GM19025 (cell line): ENCODE measurements at regions not wholly inside any gene's neighbourhood (a gene's known extent, or its start where the extent isn't known, plus 50 kb on each side); places are given as distances from the start of the nearest gene placed in this dataset.
A peak's percentile ranks its signal among the peaks of the same experiment; 100 is the strongest.
"Not testable (repeated sequence)": the region's sequence is repeated elsewhere in the genome, so short reads cannot be mapped to it uniquely, and the experiment has no call there.

Experiments used
- ATAC-seq: cut with Tn5 transposase; IDR thresholded peaks from one replicate; pipeline ENCODE4 v1.9.1; 2021; ENCODE audit warnings: mild to moderate bottlenecking, low read depth, moderate library complexity; ENCODE audit not compliant: unreplicated experiment

DNA sequence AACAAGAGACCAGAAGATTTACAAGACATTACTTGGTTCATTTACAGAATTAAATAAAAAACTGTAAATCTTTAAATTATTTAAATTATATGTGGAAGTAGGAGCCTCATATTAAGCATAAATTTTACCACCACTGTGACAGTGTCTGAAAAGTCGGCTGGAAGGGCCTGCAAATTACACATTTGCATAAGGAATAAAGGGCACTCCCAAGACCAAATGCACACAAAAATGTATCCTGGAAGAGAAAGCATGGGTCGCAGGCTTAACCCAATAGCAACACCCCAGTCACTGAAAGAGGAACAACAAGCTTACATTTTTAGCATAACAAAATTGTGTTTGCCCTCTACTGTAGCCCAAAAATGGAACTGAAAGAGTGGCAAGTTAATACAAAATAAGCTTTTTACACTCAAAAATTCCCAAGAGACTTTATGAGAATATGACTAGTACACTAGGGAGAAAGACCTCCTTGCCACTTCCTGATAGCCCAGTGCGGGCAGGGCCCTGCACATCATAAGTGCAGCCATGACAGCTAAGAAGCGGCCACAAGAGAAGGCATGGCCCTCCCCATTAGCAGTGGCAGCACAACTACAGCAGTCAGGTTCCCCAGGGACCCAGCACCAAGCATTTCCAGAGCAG, 482.0 kb downstream of the DTWD2 start:
- ATAC-seq: peak; percentile 96

DNA sequence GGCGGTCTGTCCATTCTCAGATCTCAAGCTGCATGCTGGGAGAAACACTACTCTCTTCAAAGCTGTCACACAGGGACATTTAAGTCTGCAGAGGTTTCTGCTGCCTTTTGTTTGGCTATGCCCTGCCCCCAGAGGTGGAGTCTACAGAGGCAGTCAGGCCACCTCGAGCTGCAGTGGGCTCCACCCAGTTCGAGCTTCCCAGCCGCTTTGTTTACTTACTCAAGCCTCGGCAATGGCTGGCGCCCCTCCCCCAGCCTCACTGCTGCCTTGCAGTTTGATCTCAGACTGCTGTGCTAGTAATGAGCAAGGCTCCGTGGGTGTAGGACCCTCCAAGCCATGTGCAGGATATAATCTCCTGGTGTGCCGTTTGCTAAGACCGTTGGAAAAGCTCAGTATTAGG, 486.1 kb downstream of the DTWD2 start:
- not testable (repeated sequence) for ATAC-seq

DNA sequence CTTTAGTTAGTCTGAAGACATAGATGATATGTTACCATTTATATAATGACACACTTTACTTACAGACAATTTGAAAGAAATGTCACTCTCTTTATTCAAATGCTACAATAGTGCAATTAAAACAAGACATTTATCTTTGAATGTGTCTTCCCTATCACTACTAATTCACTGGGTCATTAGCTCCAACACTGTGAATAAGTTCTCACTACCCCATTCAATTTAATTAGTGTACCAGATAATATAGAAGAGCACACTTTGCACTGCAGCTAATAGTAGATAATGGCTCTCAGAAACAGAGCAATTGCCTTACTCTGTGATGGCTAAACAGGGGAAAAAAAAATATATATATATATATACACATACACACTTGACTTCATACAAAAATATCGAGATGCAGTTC, 497.0 kb downstream of the DTWD2 start:
- ATAC-seq: no peak

DNA sequence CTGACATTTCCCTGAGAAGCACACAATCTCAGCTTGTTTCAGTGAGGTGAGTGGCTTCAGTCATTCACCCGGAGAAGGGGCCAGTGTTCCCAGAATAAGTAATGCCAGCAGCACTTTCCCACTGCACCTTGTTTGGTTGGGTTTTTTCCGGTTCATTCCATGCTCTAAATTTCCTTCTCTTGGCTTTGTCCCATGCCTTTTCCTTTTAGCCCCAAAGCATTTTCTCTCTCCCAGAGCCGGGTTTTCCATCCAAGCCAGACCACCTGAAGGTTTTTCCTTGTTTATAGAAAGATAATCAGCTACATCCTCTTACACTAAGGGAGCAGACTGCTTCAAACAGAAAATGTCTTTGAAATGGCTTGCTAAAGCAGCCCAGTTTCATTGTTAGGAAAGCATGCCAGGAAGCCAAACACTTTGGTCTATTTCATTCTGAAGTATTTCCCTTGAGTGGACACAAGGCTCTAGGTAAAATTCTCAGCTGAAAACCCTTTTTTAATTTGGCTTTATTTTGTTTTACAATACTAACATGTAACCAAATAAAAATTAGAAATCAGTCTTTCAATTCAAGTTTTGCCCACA, 501.6 kb downstream of the DTWD2 start:
- ATAC-seq: no peak

DNA sequence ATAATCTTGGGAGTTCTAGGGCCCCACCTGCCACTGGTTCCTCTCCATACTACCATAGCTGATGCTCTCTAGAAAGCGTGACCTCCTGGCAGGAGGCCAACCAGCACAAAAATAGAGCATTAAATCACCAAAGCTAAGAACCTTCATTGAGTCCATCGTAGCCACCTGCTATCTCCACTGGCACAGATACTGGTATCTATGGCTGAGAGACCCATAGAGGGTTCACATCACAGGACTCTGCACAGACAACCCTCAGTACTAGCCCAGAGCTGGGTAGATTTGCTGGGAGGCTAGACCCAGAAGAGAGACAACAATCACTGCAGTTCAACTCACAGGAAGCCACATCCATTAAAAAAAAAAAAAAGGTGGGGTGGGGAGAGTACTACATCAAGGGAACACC, 509.1 kb downstream of the DTWD2 start:
- no peak for ATAC-seq

DNA sequence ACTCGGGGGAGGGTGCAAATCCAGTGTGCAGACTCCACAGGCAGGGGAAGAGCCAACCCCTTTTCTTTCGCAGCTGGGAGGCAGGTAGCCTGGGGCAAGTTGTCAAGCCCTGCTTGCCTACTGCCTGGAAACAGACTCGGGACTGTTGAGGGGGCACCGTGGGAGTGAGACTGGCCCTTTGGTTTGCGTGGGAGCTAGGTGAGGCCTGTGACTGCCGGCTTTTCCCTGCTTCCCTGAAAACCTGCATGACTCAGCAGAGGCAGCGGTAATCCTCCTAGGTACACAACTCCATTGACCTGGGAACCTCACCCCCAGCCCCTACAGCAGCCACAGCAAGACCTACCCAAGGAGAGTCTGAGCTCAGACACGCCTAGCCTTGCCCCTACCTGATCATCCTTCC, 509.5 kb downstream of the DTWD2 start:
- no peak for ATAC-seq

DNA sequence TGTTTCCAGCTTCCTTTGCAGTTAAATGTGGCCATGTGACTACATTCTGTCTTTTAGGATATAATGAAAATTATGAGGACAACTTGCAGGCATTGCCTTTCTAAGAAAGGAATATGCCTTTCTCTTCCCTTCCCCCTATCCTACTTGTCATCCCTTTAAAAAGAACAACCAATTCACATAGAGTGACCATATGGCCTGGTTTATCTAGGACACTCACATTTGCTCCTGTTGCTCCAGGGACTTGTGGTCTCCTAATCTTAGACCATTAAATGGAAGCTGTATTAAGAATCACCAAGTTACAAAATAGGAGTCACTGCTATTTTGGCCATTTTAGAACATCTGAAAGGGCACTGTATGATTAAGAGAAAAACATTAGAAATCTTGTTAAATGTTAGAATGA, 520.3 kb downstream of the DTWD2 start:
- no peak for ATAC-seq

DNA sequence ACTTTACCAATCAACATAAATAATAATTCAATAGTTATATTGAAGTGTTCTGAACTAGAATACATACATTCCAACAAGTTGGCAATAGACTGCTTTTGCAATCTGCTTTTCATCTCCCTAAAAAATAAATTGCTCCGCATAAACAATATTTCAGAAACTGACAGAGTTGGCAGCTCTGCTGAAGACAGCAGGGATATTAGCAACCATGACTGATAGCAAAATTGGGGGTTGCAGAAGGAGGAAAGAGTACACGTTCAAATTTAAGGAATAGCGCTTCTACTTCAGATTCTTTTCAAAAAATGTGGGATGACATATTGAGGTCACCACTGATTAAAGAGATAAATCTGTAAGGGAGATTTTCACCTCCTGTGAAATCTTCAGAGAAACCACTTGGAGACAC, 521.2 kb downstream of the DTWD2 start:
- no peak for ATAC-seq

DNA sequence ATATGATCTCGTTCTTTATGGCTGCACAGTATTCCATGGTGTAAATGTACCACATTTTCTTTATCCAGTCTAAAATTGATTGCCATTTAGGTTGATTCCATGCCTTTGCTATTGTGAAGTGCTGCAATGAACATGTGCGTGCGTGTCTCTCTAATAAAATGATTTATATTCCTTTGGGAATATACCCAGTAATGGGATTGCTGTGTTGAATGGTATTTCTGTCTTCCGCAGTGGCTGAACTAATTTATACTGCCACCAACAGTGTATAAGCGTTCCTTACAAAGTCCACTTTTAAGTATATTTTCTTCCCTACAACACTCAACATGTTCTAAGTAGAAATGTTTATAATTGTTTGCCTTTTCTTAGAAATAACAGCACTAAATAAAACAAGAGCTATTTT, 521.9 kb downstream of the DTWD2 start:
- ATAC-seq: no peak

DNA sequence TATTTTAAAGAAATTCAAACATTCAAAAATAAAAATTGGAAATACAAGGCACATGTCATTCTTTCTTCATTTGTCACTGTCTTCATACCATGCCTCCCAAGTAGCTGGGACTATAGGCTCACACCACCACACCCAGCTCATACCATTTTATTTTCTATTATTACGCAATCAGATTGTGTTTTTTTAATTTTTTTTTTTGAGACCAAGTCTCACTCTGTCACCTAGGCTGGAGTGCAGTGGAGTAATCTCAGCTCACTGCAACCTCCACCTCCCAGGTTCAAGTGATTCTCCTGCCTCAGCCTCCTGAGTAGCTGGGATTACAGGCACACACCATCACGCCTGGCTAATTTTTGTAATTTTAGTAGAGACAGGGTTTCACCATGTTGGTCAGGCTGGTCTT, 526.1 kb downstream of the DTWD2 start:
- ATAC-seq: not testable (repeated sequence)

DNA sequence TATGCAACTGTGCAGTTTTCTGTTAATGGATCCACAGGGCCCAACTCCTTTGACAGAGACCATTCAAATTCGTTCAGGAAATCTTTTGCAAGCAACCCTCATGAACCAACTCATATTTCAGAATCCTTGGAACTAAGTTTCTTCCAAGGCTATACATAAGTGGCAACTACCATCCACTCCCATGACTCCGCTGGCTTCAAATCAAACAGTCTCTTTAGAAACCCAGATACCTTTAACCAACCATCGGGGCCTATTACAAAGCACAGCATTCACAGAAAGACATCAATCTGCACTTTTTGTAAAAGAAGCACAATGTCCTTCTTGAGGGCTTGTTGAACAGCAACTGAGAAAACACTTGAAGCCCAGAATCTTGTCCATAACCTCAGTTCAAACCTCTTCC, 526.9 kb downstream of the DTWD2 start:
- ATAC-seq: no peak

DNA sequence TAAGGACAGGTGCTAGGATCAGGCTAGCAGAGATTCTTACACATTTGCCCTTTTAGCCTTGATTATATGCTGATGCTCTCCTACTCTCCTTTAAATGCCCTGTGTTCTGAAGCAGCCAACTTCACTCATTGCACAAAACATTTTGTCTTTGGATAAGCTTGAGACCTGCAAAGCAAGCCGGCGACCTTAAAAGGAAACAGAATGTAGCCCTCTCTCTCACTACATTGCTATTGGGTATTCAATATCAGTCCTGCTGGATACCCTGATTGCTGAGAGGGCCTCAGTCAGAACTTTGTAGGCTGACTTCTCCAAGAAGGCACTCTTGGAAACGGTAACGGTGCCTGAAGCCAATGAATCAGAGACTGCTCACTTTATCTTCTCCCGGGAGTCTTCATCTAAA, 528.9 kb downstream of the DTWD2 start:
- no peak for ATAC-seq

DNA sequence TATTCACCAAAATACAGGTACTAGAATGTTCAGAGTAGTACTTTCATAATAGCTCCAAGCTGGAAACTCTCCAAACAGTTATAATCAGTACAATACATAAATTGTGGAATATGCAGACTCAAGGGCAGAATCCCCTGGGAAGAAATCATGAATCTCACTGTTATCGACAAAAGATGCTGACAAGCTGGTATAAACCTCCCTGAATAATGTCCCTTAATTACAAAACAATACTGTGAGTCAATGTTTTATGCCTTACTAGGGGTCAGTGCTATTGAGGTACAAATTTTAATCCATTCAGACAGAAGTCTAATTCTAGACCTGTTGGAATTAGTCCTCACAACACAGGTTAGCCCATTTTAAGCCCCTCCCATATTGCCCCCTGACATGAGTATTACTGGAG, 532.3 kb downstream of the DTWD2 start:
- ATAC-seq: no peak

DNA sequence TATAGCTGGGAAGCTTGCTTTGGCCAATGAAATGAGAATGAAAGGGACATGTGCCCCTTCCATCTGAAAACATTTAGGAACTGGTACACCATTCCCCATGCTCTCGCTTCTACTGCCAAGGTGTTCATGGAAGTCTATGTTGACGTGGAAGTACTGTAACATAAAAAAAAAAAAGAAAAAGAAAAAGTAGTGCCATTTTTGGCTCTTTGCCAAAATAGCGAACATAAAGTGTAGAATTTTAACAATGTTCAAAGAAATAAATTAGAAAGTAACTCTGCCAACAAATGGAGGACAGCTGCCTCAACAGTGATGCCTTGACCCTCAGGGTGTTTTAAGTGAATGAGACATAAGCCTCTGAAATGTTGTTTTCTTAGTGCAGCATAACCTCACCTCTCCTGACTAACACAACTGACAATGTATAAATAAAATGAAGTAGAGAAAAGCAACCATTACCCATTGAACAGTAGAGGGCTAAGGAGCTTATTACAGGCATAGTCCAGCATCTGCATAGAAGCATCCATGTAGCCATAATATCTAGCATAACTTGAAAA, 536.6 kb downstream of the DTWD2 start:
- ATAC-seq: no peak

DNA sequence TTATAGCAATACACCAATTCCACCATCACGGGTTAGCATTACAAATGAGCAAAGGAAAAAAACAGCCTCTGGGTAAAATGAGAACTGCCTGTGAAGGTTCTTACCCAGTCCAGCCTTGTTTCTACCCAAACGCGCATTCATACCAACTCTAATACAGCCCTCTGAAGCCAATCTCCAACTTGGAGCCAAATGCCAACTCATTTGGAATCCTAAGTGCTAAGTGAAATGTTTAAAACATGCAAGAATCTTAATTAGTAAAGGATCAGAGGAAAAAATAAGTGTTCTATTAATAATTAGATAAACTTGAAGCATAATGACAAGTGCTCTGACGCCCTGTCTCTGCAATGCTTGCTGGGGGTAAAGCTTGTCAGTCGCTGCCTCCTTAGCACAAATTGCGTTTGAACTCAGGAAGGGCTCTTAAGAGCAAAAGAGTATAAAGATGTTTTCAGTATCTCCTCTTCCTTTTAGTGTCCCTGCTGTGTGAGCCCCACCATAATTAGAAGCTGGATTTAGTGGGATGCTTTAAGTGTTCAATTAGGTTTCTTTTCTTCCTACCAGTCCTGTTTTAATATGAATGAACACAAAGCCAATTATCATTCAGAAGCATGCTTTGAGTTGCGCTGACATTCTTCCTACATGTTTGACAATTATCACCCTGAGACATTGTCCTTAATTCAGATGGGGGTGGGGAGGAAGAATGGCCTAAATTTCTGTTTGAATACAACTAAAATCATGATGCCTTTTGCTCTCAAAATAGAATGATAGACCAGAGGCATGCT, 537.6 kb downstream of the DTWD2 start:
- ATAC-seq: no peak

DNA sequence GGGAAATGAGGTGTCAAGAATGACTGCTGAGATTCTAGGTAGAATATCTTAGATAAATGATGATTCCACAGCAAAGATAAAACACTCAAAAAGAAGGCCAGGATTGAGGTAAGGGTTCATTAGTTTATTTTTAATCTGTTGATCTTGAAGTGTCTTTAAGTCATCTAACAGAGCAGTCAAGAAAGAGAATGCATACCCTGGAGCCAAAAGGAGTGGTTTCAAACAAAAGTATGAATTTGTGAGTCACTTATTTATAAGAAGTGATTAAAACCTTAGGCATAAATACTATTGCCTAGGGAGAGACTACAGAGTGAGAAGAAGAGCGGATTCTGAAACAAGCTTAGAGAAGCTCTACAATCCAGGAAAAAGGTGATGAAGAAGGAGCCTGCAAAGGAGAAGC, 541.0 kb downstream of the DTWD2 start:
- ATAC-seq: no peak

DNA sequence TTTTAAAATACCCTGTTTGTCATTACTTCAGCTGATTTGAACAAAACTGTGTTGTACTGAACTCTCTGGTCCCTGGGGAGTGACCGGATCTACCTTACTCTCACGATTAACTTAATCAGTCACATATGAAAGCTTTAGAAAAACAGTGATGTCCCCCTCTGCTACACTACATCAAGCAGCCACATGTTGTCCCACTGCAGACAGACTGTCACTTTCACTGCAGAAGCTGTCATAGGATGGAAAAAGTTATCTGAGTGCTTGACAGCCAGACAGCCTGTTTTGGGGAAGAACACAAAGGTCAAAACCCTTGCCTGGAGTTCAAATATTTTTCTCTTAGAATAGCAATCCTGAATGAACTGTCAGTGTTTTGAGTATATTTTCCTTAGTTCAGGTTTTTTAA, 546.4 kb downstream of the DTWD2 start:
- ATAC-seq: no peak

DNA sequence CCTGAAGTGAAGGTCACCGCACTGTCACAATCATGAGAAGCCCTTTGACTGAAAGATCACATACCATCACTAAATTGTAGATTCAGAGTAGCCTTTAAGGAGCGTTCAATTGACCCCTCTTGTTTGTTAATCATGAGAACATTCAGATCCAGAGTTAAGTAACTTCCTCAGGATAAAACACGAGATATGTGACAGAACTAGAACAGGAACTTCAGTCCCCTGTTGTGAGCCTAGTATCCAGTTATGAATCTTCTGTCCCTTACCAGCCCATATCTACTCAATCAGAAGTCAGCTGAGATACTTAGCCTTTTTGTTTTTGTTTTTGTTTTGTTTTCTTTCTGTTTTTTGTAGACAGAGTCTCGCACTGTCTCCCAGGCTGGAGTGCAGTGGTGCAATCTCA, 547.3 kb downstream of the DTWD2 start:
- ATAC-seq: no peak

DNA sequence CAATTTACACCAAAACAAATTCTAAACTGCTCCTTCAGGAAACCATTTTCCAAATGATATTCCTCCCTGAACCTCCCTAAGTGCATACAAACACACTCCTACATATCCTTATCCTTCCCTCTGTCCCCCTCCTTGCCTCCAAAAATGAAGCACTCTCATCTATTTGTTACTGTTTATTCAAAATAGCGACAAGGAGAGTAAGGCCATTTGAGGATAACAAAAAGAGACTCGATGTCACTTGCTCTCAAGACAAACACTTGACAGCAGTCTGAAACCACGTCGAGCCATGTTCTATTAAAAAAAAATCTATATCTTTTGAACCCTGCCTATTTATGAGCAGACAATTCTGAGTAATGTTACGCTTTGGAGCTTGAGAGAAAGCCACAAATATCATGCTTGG, 547.9 kb downstream of the DTWD2 start:
- ATAC-seq: no peak

DNA sequence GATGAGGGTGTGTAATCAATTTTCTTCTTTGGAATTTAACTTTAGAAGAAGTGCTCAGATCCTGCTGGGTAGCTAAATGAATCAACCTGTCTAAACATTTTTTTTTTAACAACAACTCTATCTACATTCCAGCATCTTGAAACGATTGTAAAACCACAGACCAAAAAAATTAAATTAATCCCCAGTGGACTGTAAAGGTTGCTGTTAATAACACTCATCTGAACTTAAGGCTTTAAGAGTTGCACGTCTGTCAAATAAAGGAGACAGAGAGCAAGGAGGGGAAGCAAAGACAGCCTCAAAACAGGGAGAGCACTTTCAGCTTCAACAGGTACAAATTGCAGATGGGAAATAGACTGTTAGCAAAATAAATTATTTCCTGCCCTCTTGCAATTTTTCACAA, 548.5 kb downstream of the DTWD2 start:
- no peak for ATAC-seq

DNA sequence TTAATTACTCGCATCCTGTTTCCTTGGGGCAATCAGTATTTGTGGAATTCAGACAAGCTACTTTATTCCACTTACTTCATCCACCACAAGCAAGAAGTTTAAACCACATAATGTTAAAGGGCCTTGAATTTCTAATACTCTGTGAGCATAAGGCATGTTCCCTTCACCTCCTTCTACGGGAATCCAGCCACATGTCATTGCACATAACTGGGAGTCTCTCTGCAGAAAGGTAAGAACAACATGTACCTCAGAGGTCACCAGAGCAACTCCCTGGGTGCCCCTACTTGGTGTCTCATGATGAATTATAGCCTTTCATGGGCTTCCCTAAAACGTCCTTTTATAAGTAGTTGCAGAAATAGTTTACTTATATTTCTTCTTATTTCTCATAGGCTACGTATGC, 553.2 kb downstream of the DTWD2 start:
- no peak for ATAC-seq

DNA sequence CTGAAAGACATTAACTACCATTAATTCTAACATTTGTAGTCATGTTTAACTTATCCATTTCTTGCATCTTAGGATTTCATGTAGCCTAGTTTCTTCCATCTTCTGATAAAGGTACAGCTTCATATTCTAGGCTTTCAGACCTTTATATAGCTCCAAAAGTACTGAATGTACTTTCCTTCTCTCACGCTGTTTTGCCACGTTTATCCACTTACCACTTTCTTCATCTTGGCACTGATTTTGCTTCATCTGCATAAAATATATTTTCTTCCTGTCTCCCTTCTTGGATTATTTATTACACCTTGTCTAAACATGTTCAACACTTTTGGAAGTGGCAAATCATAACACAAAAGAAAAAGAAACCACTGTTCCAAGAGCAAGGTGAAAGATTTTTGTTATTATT, 553.8 kb downstream of the DTWD2 start:
- ATAC-seq: no peak
